ENCODE measurements at regions not wholly inside any gene's neighbourhood (a gene's known extent, or its start where the extent isn't known, plus 50 kb on each side); places are given as distances from the start of the nearest gene placed in this dataset.

DNA sequence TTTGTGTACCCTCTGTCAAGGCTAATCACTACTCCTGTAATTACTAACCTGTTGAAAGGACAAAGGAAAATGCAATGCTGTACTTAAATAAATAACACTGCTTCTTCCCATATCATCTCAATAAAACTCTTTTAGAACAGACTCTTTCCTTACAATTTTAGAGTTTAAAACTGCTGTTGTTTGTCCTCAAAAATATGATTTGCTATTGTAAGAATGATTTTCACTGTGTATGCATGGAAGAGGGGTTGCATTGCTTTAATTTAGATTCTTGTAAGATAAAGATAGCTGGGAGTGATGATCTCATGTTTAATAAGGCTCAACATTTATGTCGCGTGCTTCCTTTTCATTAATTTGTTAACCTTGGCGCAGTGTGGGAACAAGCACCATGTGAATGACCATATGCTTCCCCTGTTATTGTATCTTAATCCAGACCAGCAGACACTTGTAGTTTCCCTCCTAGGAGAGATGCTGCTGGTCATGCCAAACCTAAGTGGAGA, 89.8 kb upstream of the ATXN1 start:
- no peak for TF ChIP-seq POLR2A (IDR thresholded peaks at IDR 0.05; ENCODE audit: low read length)
- no peak for TF ChIP-seq GATA1 (IDR thresholded peaks at IDR 0.05; ENCODE audit: low read depth, low read length)

Measured in erythroblast (primary cell).